MM.1S (cell line): ENCODE measurements at regions not wholly inside any gene's neighbourhood (a gene's known extent, or its start where the extent isn't known, plus 50 kb on each side); places are given as distances from the start of the nearest gene placed in this dataset.

ENCODE experiments used
- DNase-seq: peaks from one replicate; pipeline ENCODE4 v3.0.0-alpha.2; 2015
- H2AFZ ChIP-seq: fragments of 300-600 bp; sonication (generic); 2 replicates; pipeline ENCODE4 v1.6.0; 2016; ENCODE audit warnings: antibody characterized with exemption, low read length
- H3F3A ChIP-seq: fragments of 300-600 bp; sonication (generic); 2 replicates; pipeline ENCODE4 v1.6.1; 2016; ENCODE audit warnings: mild to moderate bottlenecking, antibody characterized with exemption, low read length, moderate library complexity, mixed read lengths; ENCODE audit not compliant: insufficient read depth
- H3K27ac ChIP-seq: fragments of 300-600 bp; sonication (generic); 2 replicates; pipeline ENCODE4 v1.5.1; 2016; ENCODE audit warnings: mild to moderate bottlenecking, low read length
- H3K27me3 ChIP-seq: fragments of 300-600 bp; sonication (generic); replicated peaks from 2 replicates; pipeline ENCODE4 v1.6.0; 2016; ENCODE audit warnings: low read length; ENCODE audit not compliant: insufficient read depth
- H3K36me3 ChIP-seq: fragments of 300-600 bp; sonication (generic); replicated peaks from 2 replicates; pipeline ENCODE4 v1.6.1; 2016; ENCODE audit warnings: mild to moderate bottlenecking, low read length, mixed read lengths; ENCODE audit not compliant: insufficient read depth
- H3K4me1 ChIP-seq: fragments of 300-600 bp; sonication (generic); 2 replicates; pipeline ENCODE4 v1.6.1; 2016; ENCODE audit warnings: low read length, mixed read lengths
- H3K4me2 ChIP-seq: fragments of 300-600 bp; sonication (generic); 2 replicates; pipeline ENCODE4 v1.6.0; 2016; ENCODE audit warnings: low read depth, low read length
- H3K4me3 ChIP-seq: fragments of 300-600 bp; sonication (generic); 2 replicates; pipeline ENCODE4 v1.5.1; 2016; ENCODE audit warnings: low read length, mixed read lengths
- H3K79me2 ChIP-seq: fragments of 300-600 bp; sonication (generic); 2 replicates; pipeline ENCODE4 v1.6.1; 2016; ENCODE audit warnings: mixed run types, low read length, mixed read lengths
- H3K9ac ChIP-seq: fragments of 300-600 bp; sonication (generic); 2 replicates; pipeline ENCODE4 v1.6.1; 2016; ENCODE audit warnings: low read length, mixed read lengths
- H3K9me2 ChIP-seq: fragments of 300-600 bp; sonication (generic); replicated peaks from 2 replicates; pipeline ENCODE4 v1.6.1; 2016; ENCODE audit warnings: mild to moderate bottlenecking, low read length, mixed read lengths; ENCODE audit not compliant: insufficient read depth
- H3K9me3 ChIP-seq: fragments of 300-600 bp; sonication (generic); replicated peaks from 2 replicates; pipeline ENCODE4 v1.6.1; 2016; ENCODE audit warnings: mild to moderate bottlenecking, low read length, mixed read lengths; ENCODE audit not compliant: insufficient read depth
- H4K20me1 ChIP-seq: fragments of 300-600 bp; sonication (generic); 2 replicates; pipeline ENCODE4 v1.6.1; 2016; ENCODE audit warnings: mild to moderate bottlenecking, low read length, moderate library complexity, mixed read lengths; ENCODE audit not compliant: insufficient read depth
- EZH2 ChIP-seq: fragments of 300-600 bp; sonication (generic); optimal IDR thresholded peaks from 2 replicates; pipeline ENCODE3; 2017; ENCODE audit warnings: low read depth, mild to moderate bottlenecking, antibody characterized with exemption, low read length, mixed read lengths
- EZH2phosphoT487 ChIP-seq: fragments of 300-600 bp; sonication (generic); IDR thresholded peaks from 2 replicates; pipeline ENCODE4 v1.6.1; 2018; ENCODE audit warnings: antibody characterized with exemption, low read length
- TF ChIP-seq, protein P1 (sequence below): fragments of 300-600 bp; sonication (generic); IDR thresholded peaks from 2 replicates; pipeline ENCODE4 v1.5.1; 2016; ENCODE audit warnings: antibody characterized with exemption, low read length, mixed read lengths

DNA sequence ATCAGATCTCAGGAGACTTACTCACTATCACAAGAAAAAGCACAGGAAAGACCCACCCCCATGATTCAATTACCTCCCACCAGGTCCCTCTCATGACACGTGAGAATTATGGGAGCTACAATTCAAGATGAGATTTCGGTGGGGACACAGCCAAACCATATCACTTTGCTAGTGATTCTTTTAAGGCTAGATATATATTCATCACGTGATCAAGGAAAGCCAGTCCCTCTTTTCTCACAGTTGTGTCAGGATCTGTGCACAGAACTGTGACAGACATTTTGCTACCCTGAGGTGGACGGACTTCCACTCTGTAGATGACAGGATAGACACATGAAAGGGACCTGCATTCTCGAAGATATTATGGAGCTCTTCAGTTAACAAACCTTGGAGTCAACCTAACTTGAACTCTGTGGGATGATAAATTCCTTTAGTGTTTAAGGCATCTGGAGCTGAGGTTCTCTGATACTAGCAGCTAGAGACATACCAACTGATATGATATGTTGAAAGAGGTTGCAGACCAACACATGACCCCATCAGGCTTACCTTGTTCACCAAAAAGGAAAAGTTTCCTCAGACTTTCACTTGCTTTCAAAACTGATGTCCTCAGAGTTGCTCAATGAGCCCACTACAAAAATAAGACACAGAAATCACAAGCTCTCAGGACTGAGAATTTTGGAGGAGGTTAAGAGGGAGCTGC, 66.3 kb upstream of the SCG2 start:
- no peak for DNase-seq
- TF ChIP-seq, protein P1, sequence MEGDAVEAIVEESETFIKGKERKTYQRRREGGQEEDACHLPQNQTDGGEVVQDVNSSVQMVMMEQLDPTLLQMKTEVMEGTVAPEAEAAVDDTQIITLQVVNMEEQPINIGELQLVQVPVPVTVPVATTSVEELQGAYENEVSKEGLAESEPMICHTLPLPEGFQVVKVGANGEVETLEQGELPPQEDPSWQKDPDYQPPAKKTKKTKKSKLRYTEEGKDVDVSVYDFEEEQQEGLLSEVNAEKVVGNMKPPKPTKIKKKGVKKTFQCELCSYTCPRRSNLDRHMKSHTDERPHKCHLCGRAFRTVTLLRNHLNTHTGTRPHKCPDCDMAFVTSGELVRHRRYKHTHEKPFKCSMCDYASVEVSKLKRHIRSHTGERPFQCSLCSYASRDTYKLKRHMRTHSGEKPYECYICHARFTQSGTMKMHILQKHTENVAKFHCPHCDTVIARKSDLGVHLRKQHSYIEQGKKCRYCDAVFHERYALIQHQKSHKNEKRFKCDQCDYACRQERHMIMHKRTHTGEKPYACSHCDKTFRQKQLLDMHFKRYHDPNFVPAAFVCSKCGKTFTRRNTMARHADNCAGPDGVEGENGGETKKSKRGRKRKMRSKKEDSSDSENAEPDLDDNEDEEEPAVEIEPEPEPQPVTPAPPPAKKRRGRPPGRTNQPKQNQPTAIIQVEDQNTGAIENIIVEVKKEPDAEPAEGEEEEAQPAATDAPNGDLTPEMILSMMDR, result no peak
- TF ChIP-seq EZH2 (no peak), EZH2phosphoT487 (no peak)
- no peak overlapping the region for H3K9ac ChIP-seq
- H3K4me3 ChIP-seq, result no peak overlapping the region
- no peaks in the 10 kb centered on the region for H3K4me1 ChIP-seq
- no peaks in the 10 kb centered on the region for H3F3A ChIP-seq
- H3K36me3 ChIP-seq, result no peaks in the 10 kb centered on the region
- no peaks in the 10 kb centered on the region for H3K9me3 ChIP-seq
- no peaks in the 10 kb centered on the region for H3K79me2 ChIP-seq
- H2AFZ ChIP-seq, result no peak overlapping the region
- no peaks in the 10 kb centered on the region for H4K20me1 ChIP-seq
- H3K9me2 ChIP-seq, result no peaks in the 10 kb centered on the region
- H3K27ac ChIP-seq, result no peak overlapping the region
- no peak overlapping the region for H3K4me2 ChIP-seq
- no peaks in the 10 kb centered on the region for H3K27me3 ChIP-seq

DNA sequence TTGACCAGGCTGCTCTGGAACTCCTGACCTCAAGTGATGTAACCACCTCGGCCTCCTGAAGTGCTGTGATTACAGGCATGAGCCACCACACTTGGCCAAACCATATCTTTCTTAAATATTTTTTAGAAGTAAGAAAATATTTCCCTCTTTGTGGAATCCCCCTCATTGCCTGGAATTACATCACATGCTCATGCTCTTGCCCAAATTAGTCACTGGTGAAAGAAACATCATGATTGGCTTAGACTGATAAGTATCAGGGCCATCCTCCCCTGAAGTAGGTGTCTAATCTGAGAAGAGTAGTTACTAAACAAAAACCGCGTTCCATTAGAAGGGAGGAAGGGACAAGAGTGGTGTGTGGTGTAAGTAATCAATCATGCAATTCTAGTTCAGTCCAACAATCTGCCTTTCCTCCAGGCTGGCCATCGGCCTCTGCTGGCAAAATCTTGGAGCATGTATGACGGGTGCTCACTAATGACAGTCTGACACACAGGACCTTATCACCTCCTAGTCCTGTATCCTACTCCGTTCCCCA, 52.3 kb upstream of the SCG2 start:
- H4K20me1 ChIP-seq, result no peaks in the 10 kb centered on the region
- H3K4me1 ChIP-seq, result no peaks in the 10 kb centered on the region
- DNase-seq, result no peak
- no peaks in the 10 kb centered on the region for H3K27me3 ChIP-seq
- H3K9ac ChIP-seq, result no peak overlapping the region
- H3K4me3 ChIP-seq, result no peak overlapping the region
- H3K4me2 ChIP-seq, result no peak overlapping the region
- no peak overlapping the region for H3K27ac ChIP-seq
- no peak overlapping the region for H2AFZ ChIP-seq
- no peaks in the 10 kb centered on the region for H3F3A ChIP-seq
- TF ChIP-seq EZH2phosphoT487 (no peak), EZH2 (no peak)
- TF ChIP-seq, protein P1, result no peak
- H3K79me2 ChIP-seq, result no peaks in the 10 kb centered on the region
- no peaks in the 10 kb centered on the region for H3K9me3 ChIP-seq
- no peaks in the 10 kb centered on the region for H3K9me2 ChIP-seq
- no peaks in the 10 kb centered on the region for H3K36me3 ChIP-seq

DNA sequence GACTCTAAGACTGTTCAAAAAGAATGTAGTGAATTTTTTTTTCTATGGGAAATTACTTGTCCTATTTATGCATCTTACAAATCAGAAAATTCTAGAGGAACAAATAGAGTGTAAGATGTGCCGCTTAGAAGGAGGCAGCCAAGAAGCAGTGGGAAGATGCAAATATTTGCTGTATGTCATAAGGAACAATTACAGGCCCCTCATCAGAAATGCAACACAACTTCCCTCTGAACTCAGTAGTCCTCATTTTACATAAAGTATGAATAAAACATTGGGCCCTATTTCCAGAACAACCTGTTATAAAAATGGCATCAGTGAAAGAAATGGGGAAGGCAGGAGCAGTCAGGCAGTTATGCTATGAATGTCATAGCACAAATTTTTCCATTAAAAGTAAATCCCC, 50.7 kb upstream of the SCG2 start:
- Histone ChIP-seq H2AFZ (no peak overlapping the region), H3K4me3 (no peak overlapping the region), H3K79me2 (no peaks in the 10 kb centered on the region), H3K36me3 (no peaks in the 10 kb centered on the region), H3K9me3 (no peaks in the 10 kb centered on the region), H3F3A (peaks cover 3% of the 10 kb centered on the region; the same call in 1 of the 2 replicates), H3K4me1 (peaks cover 3% of the 10 kb centered on the region), H3K27ac (no peak overlapping the region), H3K9me2 (no peaks in the 10 kb centered on the region), H4K20me1 (no peaks in the 10 kb centered on the region), H3K4me2 (no peak overlapping the region), H3K27me3 (no peaks in the 10 kb centered on the region), H3K9ac (no peak overlapping the region)
- TF ChIP-seq EZH2phosphoT487 (no peak), EZH2 (no peak)
- TF ChIP-seq, protein P1, result no peak
- DNase-seq, result no peak
